Activated CD8-positive, alpha-beta memory T cell treated with anti-CD3 and anti-CD28 coated beads for 48 hours (primary cell): ENCODE measurements at regions not wholly inside any gene's neighbourhood (a gene's known extent, or its start where the extent isn't known, plus 50 kb on each side); places are given as distances from the start of the nearest gene placed in this dataset.
"Not testable (repeated sequence)": the region's sequence is repeated elsewhere in the genome, so short reads cannot be mapped to it uniquely, and the experiment has no call there.

Experiments used
- DNase-seq, 3 experiments: peaks; one replicate each; pipeline ENCODE4 v3.0.0-alpha.2; 2020; ENCODE audit warnings: low read depth in 2 of 3, low spot score in 2 of 3

- DNase-seq: no peak
These were observed 390.2 kb downstream of the TSHZ3 start for GRCh38 chr19:30959011-30959410.

DNA sequence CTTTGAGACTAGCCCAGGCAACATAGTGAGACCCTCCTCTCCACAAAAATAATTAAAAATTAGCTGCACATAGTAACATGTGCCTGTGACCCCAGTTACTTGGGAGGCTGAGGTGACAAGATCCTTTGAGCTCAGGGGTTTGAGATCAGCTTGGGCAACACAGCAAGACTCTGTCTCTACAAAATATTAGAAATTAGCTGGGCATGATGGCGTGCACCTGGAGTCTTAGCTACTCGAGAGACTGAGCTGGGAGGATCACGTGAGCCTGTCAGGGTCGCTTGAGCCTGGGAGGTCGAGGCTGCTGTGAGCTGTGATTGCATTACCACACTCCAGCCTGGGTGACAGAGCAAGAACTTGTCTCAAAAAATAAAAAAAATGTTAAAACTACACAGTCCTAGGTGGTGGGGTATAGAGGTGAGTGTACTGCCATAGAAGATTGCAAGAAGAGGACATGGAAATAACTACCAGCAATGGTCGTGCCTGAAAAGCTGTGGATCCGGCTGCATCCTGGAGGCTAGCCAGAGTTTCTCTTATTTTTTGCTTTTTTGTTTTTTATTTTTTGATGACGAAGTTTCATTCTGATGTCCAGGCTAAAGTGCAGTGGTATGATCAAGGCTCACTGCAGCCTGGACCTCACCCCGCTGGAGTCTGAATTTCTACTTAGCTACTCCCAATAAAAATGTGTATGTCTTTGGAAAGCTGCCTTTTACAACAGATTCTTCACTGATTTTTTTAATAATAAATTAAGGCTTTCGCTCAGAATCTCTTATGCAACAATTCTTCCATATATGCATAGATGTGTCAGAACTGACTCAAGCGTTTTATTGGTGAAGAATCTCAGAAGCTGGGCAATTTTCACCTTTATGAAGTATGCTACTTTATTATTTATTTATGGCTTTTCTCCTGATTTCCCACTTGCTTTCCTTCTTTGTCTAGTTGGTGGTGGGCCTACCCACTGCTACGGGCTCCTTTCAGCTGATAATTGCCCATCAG is 393.8 kb downstream of the TSHZ3 start:
- no peak for DNase-seq

DNA sequence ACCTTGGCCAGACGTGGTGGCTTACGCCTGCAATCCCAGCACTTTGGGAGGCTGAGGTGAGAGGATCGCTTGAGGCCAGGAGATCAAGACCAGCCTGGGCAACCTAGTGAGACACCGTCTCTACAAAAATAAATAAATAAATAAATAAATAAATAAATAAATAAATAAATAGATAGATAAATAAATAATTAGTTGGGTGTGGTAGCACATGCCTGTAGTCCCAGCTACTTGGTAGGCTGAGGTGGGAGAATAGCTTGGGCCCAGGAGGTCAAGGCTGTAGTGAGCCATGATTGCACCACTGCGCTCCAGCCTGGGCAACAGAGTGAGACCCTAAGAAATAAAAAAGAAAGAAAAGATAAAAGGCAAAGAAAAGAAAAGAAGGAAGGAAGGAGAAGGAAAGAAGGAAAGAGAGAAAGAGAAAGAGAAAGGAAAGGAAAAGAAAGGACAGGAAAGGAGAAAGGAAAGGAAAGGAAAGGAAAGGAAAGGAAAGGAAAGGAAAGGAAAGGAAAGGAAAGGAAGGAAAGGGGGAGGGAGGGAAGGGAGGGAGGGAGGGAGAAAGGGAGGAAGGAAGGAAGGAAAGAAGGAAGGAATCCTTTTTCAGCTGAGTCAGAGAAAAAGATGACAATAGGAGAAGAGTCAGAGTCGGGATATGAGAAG is 404.8 kb downstream of the TSHZ3 start:
- DNase-seq: not testable (repeated sequence)

GRCh38 chr19:30943101-30943843 is 406.0 kb downstream of the TSHZ3 start:
- no peak for DNase-seq

DNA sequence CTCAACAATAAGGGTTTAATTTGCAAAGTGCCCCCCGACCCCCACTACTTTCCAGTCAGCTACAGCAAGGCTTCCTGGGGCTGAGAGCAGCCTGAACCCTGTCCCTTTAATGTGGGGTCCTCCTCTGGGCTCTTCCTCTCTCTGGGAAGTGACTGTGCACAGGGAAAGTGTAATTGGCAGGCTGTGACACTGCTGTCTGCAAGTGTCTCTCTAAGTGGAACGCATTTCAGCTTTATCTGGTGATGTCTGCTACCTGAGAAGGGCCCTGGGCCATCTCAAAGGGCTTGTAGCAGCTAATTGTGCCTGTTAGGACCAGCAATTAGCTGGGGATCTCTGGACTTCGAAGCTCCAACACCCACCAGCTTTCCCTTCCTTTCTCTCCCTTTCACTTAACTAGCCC is 406.6 kb downstream of the TSHZ3 start:
- no peak for DNase-seq

- DNase-seq: no peak
These were observed 407.6 kb downstream of the TSHZ3 start for GRCh38 chr19:30941591-30941990.

GRCh38 chr19:30936276-30936675 is 413.0 kb downstream of the TSHZ3 start:
- no peak for DNase-seq

GRCh38 chr19:30935146-30935545 is 414.1 kb downstream of the TSHZ3 start:
- DNase-seq: no peak

GRCh38 chr19:30933454-30933853 is 415.8 kb downstream of the TSHZ3 start:
- DNase-seq: not testable (repeated sequence)

DNA sequence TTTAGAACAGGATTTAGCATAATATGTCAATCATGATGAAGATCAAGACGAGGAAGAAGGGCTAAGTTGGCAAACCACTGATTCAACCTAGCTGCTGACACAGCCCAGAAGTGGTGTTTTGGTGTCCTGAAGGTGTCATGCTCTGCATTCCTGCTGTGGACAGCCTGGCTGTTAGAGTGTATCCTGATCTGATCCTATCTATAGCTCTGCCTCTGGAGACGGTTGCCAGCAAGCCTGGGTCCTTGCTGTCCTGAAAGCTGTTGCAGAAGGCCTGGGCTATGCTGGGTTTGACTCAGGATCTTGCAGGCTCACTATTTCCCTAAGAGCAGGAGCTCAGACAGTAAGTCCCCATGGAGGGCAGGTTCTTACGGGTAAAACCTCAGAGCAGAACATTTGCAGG is 416.4 kb downstream of the TSHZ3 start:
- DNase-seq: no peak

- no peak for DNase-seq
These were observed 418.1 kb downstream of the TSHZ3 start for GRCh38 chr19:30930941-30931706.

DNA sequence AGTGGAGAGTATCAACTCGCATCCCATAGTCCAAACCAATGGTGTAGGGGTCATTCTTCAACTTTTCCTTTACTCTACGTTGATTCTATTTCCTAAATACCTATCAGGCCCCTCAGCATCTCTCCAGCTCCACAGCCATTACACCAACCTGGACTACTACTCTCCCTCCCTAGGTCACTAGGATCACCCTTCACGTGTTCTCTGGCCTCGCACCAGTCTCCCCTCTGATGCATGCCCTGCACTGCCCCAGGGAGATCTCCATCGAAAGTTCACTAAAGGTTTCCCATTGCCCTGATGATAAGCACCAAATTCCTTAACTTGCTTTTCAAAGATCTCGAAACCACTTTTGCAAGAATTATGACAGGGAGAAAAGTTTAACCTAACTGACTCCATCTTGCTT is 421.5 kb downstream of the TSHZ3 start:
- no peak for DNase-seq

GRCh38 chr19:30924670-30925069 is 424.6 kb downstream of the TSHZ3 start:
- no peak for DNase-seq

- no peak for DNase-seq
These were observed 425.1 kb downstream of the TSHZ3 start for GRCh38 chr19:30924069-30924636.

DNA sequence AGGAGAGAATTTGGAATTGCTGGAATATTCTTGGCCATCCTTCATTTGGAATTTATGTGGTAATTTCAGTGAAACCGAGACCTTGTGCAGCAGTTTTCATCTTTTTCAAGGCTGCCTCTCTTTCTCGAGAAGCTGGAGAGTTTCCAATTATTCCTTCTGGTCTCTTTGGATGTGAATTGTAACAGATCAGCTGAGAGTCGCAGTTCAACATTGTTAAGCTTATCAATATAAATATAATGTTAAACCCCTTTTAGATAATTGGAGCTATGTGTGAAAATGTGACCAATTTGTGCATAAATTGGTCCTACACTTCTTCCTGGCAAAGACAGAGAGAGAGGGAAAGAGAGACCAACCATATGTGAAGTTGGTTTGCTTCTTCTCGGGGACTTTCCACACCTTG is 425.6 kb downstream of the TSHZ3 start:
- DNase-seq: no peak

- no peak for DNase-seq
These were observed 426.1 kb downstream of the TSHZ3 start for GRCh38 chr19:30923096-30923495.

DNA sequence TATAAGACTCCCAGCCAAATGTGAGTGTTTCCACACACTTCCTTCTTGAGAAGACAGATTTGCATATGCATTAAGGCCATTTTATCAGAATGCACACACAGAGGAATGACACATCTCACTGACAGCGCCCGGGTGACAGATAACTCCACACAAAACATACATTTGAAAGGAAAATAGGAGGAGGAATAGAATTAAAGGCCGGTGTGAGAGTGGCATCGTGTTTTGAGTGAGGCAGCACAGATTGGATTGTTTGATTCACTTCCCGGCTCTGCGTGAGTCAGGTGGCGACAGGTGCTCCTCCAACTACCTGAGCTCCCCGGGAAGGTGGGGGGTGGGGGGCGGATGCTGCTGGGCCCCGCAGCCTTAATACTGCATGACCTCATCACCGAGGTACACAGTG is 429.0 kb downstream of the TSHZ3 start:
- no peak for DNase-seq

GRCh38 chr19:30919737-30920136 is 429.5 kb downstream of the TSHZ3 start:
- DNase-seq: no peak

- DNase-seq: no peak
These were observed 433.0 kb downstream of the TSHZ3 start for GRCh38 chr19:30916238-30916637.

GRCh38 chr19:30911491-30911890 is 437.7 kb downstream of the TSHZ3 start:
- no peak for DNase-seq
